PFSK-1 (cell line): ENCODE measurements at regions not wholly inside any gene's neighbourhood (a gene's known extent, or its start where the extent isn't known, plus 50 kb on each side); places are given as distances from the start of the nearest gene placed in this dataset.

Experiments
- FOXP2 ChIP-seq: optimal IDR thresholded peaks from 2 replicates; pipeline ENCODE3; 2011; ENCODE audit warnings: borderline replicate concordance, control low read depth, inconsistent platforms; ENCODE audit not compliant: insufficient read depth; ENCODE audit errors: extremely low read length, extremely low read depth
- POLR2AphosphoS5 ChIP-seq: IDR thresholded peaks from 2 replicates; pipeline ENCODE4 v1.6.1; 2012; ENCODE audit warnings: low read depth, mild to moderate bottlenecking, control low read depth, low read length, moderate library complexity
- SIN3A ChIP-seq: IDR thresholded peaks from 2 replicates; pipeline ENCODE4 v1.6.1; 2012; ENCODE audit warnings: mild to moderate bottlenecking, low read length, moderate library complexity, borderline replicate concordance; ENCODE audit not compliant: insufficient read depth
- TAF1 ChIP-seq: IDR thresholded peaks from 2 replicates; pipeline ENCODE4 v1.6.1; 2012; ENCODE audit warnings: low read length, control low read depth, borderline replicate concordance; ENCODE audit not compliant: insufficient read depth
- TF ChIP-seq, protein P1 (sequence below), 2 experiments: IDR thresholded peaks; 2 replicates each; pipeline versions ENCODE4 v1.6.1 to v1.8.0; 2011 to 2012; ENCODE audit warnings: low read depth in 2 of 2, low read length in 2 of 2, control low read depth in 1 of 2, inconsistent platforms in 1 of 2, mild to moderate bottlenecking in 1 of 2, moderate library complexity in 1 of 2; ENCODE audit not compliant: insufficient read depth in 1 of 2

DNA sequence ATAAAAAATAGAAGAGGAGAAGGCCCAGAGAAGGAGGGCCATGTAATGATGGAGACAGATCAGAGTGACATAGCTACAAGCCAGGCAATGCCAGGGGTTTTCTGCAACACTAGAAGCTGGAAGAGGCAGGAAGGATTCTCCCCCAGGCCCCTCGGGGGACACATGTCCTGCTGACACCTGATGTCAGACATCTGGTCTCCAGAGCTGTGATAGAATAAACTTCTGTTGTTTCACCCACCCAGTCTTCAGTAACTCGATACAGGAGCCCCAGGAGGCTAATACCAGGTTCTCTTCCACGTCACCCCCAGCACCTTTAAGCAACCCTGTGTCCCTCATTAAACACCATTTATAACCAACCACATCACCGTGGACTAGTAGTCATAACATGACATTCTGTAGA, 94.9 kb downstream of the TMEM130 start:
- TF ChIP-seq FOXP2 (no peak), SIN3A (no peak), TAF1 (no peak), POLR2AphosphoS5 (no peak)
- TF ChIP-seq, protein P1, sequence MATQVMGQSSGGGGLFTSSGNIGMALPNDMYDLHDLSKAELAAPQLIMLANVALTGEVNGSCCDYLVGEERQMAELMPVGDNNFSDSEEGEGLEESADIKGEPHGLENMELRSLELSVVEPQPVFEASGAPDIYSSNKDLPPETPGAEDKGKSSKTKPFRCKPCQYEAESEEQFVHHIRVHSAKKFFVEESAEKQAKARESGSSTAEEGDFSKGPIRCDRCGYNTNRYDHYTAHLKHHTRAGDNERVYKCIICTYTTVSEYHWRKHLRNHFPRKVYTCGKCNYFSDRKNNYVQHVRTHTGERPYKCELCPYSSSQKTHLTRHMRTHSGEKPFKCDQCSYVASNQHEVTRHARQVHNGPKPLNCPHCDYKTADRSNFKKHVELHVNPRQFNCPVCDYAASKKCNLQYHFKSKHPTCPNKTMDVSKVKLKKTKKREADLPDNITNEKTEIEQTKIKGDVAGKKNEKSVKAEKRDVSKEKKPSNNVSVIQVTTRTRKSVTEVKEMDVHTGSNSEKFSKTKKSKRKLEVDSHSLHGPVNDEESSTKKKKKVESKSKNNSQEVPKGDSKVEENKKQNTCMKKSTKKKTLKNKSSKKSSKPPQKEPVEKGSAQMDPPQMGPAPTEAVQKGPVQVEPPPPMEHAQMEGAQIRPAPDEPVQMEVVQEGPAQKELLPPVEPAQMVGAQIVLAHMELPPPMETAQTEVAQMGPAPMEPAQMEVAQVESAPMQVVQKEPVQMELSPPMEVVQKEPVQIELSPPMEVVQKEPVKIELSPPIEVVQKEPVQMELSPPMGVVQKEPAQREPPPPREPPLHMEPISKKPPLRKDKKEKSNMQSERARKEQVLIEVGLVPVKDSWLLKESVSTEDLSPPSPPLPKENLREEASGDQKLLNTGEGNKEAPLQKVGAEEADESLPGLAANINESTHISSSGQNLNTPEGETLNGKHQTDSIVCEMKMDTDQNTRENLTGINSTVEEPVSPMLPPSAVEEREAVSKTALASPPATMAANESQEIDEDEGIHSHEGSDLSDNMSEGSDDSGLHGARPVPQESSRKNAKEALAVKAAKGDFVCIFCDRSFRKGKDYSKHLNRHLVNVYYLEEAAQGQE (IDR thresholded peaks at IDR 0.05; ENCODE audit: insufficient read depth in 1 of 2, low read depth in 2 of 2, low read length in 2 of 2) = no peak

DNA sequence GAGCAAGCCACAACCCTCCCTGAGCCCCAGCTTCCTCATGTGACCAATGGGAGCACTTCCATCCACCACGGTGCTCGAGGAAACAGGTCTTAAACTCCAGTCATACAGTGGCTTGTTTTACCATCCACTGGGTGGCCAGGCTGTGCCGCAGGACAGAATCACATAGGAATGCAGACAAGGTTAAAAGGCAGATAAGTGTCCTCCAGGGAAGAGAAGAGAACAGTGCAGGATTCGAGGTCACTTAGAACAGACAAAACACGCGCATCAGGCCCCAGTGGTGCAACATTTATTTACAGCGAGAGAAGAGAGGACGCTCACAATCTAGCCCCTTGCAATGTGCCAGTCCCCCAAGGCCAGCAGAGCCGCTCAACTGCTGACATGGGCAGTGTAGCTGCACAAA, 92.8 kb downstream of the TMEM130 start:
- TF ChIP-seq, protein P1 (IDR thresholded peaks at IDR 0.05; ENCODE audit: insufficient read depth in 1 of 2, low read depth in 2 of 2, low read length in 2 of 2) = no peak
- TF ChIP-seq SIN3A (no peak), FOXP2 (no peak), POLR2AphosphoS5 (no peak), TAF1 (no peak)

DNA sequence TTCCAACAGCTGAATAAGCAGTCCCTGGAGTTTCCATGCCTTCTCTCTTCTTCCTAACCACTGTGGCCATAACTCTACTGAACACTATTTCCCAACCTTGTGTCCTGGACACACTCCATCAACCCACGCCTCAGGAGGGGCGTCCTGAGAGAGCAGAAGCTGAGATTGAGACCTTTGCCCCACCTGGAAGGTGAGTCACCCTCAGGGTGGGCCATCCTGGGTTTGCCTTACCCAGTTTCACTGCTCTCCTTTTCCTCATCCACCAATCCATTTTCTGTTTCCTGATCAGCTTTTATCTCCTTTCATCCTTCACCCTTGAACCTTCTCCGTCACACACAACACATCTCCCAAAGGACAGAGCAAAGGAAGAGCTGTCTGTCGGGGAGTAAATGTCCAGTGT, 91.4 kb downstream of the TMEM130 start:
- TF ChIP-seq POLR2AphosphoS5 (no peak), SIN3A (no peak), FOXP2 (no peak), TAF1 (no peak)
- TF ChIP-seq, protein P1 (IDR thresholded peaks at IDR 0.05; ENCODE audit: insufficient read depth in 1 of 2, low read depth in 2 of 2, low read length in 2 of 2) = no peak

DNA sequence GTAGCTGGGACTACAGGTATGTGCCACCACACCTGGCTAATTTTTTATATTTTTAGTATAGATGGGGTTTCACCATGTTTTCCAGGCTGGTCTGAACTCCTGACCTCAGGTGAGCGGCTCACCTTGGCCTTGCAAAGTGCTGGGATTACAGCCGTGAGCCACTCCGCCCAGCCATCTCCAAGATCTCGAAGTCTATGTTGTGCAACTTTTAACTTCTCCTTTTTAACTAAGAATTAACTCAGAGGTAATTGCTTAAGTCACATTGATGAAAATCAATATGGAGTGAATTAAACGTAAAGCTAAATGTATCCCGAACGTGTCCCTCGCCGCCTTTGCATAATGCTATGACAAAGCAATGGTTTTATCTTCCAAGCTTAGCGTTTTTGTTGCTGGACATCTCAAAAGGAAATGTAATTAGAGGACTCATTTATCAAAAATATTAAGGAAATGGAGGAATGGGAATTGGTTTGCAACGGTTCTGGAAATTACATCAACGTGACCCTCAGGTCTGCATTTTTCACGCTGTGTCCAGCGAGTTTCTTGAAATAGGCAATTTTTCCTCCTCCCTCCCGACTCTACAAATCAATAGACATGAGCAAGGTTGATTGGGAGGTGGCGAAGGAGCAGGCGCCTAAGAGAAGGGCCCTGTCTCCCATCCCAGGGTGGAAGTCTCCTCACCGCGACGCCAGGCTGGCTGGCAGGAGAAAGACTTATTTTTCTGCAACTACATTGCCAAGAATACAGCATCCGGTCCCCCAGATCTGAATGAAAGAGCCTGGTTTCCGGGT, 89.8 kb downstream of the TMEM130 start:
- TF ChIP-seq FOXP2 = no peak

DNA sequence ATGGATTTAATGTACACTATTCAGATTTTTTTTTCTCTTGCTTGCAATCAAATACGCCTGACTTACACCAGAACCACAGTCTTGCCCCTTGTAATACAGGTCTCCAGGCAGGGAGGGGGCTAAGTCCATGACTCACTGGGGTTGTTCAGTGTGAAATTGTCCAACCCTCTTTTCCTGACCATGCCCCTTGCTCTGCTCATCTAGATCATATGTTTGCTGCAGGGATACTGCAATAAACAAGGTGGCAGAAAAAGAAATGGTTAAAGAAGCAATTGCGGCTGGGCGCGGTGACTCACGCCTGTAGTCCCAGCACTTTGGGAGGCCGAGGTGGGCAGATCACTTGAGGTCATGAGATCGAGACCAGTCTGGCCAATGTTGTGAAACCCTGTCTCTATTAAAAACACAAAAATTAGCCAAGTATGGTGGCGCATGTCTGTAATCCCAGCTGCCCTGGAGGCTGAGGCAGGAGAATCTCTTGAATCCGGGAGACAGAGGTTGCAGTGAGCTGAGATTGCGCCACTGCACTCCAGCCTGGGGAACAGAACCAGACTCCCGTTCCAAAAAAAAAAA, 85.5 kb downstream of the TMEM130 start:
- TF ChIP-seq FOXP2 = no peak
- TF ChIP-seq SIN3A = no peak
- no peak for TF ChIP-seq TAF1
- TF ChIP-seq, protein P1 (IDR thresholded peaks at IDR 0.05; ENCODE audit: insufficient read depth in 1 of 2, low read depth in 2 of 2, low read length in 2 of 2) = no peak
- no peak for TF ChIP-seq POLR2AphosphoS5
